ENCODE measurements at regions not wholly inside any gene's neighbourhood (a gene's known extent, or its start where the extent isn't known, plus 50 kb on each side); places are given as distances from the start of the nearest gene placed in this dataset.
"Not testable (repeated sequence)": the region's sequence is repeated elsewhere in the genome, so short reads cannot be mapped to it uniquely, and the experiment has no call there.

DNA sequence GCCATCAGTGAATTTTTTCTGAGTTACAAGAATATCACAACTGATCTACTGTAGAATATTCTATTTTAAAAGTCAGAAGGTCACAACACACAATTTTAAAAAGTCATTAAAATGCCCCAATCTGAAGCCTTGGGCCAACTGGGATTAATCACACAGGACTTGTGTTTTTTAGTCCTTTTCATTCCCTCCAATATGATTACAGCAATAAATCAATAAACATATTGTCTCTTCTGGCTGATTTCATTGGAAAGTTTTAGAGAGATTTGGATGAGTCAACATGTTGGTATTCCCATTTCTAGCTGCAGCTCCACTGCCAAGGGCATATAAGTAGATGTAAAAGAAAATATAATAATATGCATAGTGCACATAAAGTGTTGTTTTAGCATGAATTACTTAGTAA is 85.8 kb downstream of the NIBAN1 start:
- DNase-seq (ENCODE audit: low read depth, low spot score) = no peak

DNA sequence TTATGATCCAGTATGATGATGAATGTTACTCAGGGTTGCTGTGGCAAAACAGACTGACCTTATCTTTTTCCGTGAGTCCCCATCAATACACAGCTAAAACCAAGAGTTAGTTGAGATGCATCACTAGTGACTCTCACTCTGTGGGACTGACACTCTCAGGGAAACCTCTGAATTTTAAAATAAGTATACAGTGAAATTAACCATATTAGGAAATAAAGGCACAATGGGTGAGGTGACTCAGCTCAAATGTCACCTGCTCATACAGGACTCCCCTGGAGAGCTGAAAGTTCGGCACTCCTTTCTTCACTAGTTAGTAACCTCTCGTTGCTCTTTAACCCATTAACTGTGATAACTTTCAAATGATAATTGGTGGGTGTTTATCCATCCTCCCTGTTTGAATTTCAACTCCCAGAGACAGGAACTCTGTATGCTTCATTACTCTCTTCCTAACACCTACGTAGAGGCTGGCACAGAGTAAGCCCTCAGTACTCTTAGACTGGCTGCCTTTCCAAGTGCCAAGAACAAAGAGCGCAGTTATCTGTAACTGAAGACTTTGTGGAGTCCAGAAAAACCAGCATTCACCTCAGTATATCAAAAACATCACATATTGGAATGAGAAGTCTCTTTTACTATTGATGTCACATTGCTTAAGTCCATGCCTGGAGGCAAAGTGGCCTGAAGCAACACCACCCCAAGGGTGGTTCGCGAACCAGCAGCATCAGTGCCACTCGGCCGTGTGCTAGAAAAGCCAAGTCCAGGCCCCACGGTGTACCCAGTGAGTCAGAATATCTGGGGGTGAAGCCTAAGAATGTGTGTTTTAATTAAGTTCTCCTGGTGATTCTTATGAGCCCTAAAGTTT is 91.1 kb downstream of the NIBAN1 start:
- no peak for DNase-seq (ENCODE audit: low read depth, low spot score)

DNA sequence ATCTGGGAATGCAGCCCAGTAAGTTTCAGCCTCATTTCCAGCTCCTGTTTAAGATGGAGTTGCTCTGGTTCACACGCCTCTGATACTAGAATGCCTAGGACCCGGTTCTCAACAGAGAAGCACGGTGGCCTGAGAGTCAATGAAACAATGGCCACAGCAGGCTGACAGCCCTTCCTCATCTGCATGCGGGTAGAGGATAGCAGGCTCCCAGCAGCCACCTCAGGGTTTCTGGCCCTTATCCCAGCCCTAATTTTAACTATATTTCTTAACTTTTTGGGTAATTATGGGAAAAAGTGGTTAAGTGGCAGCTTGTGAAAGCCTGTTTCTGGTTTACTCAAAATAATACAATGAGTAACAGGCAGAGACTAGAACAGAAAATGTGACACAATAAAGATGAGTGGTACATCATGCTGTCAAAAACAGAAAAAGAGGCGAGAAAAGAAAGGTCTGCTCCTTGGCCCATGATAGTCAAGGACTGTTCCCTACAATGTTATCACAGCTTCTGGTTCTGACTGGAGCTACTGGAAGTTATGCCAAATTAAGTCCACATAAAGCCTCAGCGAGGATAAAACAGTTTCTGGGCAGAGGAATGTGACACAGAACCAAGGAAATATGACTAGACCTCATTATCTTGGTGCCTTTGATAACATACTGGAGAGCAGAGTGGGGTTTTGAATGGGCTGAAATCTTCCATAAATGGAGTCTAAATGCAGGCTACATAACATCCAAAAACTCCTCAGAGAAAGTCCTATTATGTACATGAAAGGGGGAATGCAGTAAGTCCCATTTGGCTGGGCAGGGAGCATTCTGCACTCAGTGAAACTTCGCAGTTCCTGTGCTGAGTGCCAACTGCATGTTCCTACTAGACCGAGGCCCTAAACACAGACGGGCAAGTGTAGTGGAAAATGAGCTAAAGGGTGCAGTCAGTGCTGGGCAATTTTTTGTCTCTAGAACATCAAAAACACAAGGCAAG is 92.1 kb downstream of the NIBAN1 start:
- DNase-seq (ENCODE audit: low read depth, low spot score) = no peak

DNA sequence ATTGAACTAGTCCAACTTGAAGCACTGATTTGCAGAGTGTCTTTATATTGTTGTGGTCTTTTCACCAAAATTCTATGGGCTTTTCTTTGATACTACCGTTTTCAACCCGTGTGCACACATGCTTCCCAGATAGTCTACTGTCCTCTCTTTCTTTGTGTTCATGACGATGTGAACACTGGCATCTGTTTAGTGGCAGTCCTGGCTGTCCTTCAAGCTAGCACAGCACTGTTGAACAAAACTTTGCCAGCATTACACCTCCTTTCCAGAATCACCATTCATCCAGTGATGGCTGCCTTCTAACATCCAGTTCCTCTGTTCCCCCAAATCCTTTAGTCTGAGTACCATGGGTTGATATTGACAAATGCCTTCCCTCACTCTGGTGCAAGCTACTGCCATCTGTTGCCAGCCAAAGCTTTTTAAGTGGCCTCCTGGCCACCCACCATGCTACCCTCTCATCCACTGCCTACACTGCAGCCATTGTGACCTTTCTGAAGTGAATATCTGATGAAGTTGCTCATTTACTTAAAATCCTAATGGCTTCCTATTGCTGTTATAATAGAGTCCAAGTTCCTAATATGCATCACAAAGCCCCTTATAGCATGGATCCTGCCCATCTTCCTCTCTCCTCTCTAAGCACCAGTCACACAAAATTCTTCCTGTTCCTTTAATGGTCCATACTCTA is 94.3 kb downstream of the NIBAN1 start:
- no peak for DNase-seq (ENCODE audit: low read depth, low spot score)

DNA sequence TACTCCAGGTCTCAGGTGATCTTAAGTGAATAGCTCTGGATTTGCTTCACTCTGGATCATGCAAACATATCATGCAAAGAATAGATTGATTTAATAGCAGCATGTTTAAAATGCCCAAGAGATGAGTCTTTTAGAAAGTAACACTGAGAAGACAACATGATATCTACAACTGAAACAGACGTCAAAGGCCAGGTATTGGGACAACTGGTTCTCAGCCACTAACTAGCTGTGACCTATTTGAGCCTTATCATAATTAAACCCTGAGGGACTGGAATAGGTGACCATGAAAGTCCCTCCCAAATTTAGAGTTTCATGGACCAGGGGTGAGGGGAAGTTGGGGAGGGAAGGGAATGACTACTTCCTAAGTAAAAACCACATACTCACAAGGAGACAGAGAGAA is 95.7 kb downstream of the NIBAN1 start:
- DNase-seq (ENCODE audit: low read depth, low spot score) = no peak

DNA sequence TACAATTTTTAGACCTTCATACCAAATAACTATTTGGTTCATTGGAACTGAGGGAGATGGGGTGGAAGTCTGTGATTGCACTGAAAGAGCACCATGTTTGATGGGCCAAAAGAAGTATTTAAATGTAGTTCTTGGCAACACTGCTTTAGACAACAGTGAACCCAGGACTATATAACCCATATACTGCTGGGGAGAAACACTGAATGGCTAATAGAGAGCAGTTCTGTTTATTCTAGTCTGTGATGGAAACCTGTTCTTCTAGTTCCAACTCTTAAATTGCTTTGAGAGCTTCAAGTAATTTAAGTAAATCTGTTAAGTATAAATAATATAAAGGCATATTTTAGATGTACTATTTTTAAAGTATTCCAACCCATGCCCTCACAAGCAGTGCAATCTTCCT is 96.3 kb downstream of the NIBAN1 start:
- DNase-seq (ENCODE audit: low read depth, low spot score) = no peak

DNA sequence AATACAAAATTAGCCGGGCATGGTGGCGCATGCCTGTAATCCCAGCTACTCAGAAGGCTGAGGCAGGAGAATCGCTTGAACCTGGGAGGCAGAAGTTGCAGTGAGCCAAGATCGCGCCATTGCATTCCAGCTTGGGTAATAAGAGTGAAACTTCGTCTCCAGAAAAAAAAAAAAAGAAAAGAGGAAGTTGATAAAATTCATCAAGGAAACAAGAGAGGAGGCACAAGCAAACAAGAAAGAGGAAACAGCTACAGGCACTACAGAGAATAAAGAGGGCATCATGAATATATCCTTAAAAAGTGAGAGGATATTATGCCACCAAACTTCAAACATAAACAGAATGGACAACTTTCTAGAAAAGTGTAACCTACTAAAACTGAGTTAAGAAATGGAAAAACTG is 98.3 kb downstream of the NIBAN1 start:
- DNase-seq (ENCODE audit: low read depth, low spot score) = not testable (repeated sequence)

DNA sequence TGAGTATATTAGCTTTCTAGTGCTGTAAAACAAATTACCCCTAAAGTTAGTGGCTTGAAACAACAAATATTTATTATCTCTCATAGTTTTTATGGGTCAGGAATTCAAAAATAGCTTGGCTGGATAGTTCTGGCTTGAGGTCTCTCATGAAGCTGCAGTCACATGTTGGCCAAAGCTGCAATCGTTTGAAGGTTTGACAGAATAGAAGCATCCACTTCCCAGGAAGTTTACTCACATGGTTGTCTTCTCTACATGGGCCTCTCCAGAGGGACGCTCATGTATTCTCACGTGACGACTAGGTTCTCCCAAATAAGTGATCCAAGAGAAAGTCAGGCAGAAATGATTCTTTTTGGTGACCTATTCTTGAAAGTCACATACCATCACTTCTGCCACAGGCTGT is 99.1 kb downstream of the NIBAN1 start:
- no peak for DNase-seq (ENCODE audit: low read depth, low spot score)

DNA sequence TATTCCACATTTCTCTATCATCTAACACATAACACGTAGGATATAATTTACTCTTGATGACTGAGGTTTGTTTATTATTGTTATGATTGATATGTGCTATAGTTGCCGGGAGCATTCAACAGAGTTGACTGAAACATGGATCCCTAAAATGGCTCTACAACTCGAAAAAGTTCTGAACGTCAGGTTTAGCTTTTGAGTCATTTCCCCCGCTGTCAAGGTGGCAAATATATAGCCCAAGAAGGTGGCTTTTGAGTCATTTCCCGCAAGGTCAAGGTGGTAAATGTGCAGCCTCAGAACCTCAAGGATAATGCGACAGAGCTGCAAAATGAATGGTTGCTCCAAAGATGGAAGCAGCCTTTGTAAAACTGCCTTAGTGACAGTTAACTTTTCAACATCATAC is 104.0 kb downstream of the NIBAN1 start:
- no peak for DNase-seq (ENCODE audit: low read depth, low spot score)

DNA sequence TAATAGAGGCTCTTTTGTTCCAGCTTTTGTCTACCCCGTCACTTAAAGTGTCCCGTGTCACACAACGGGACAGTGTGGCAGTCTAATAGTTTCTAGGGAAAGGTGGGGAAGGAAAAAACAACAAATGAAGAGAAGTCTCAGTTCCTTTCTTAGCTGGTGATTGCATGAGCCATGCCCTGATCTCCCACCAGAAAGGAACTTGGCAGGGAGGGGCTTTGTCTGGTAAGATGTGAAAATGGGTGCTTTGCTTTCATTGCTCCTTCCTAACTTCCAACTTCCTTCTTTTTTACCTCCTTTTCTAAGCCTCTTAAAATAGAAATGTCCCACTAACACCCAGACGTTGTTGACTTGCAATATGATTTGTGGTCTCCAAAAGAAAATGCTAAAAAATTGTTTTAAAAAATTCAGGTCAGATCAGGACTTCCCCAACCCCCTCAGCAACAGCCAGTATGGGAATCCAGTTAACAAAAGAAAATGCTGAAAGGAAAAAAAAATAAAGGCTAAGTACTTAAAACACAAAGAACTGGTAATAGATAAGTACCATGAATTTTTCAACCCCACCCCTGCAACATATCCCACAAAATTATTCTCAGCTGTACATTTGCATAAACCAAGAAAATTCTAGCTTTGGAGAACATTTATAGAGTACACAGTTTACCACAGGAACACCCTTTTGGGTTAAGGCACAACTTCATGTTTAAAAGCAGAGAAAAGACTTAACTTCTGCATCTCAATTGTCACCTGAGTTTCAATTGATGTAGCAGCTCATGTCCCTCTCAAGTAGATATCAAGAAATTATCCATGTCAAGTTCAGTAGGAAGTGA is 106.2 kb downstream of the NIBAN1 start:
- no peak for DNase-seq (ENCODE audit: low read depth, low spot score)

DNA sequence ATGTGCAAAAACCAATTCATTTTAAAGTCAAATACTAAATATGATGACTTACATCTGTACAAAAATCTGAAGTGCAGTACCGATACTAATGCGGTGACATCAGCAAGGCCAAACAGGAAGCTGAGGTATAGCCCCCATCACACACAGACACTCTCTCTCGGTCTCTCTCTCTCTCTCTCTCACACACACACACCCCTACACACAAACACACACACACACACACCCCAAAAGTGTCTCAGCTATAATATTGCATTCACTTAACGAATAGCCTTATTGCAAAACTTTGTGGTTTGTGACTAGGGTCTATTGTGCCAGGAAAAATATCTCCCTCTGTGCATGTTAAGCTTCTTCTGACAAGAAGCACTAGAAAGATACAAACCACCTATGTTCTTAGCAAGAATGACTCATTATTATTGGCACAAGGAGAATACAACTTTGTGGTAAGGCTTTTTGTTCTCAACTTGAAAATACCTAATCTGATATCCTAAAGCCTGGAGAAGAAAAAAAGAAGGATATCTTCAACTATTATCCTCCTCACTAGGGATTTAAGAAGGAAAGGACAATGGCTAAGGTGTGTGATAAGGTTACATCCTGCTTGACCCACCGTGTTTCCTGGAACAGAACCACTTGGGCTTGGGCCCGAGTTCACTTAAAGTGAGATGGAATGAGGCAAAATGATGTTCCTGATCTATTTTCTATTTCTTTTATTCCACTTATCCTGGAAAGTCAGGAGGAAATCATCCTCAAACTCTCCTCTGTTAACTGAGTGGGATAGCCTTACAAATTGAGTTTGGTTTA is 107.1 kb downstream of the NIBAN1 start:
- DNase-seq (ENCODE audit: low read depth, low spot score) = no peak

DNA sequence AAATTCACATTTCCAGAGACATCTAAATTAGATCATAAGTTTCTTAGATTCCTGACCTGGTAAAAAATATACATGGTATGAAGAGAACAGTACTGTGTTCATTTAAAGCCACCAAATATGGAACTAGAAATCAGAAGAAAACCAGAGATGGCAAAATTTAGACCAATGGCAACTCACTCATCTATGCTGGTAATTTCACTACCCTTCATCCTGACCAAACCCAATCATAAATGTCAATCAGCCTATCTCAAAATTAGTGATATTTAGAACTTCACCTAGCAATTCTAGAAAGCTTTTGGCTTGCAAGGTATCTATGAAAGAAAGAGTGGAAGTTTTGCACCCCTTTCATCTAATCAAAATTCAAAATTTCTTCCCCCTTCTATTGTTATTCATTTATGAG is 107.7 kb downstream of the NIBAN1 start:
- DNase-seq (ENCODE audit: low read depth, low spot score) = no peak

DNA sequence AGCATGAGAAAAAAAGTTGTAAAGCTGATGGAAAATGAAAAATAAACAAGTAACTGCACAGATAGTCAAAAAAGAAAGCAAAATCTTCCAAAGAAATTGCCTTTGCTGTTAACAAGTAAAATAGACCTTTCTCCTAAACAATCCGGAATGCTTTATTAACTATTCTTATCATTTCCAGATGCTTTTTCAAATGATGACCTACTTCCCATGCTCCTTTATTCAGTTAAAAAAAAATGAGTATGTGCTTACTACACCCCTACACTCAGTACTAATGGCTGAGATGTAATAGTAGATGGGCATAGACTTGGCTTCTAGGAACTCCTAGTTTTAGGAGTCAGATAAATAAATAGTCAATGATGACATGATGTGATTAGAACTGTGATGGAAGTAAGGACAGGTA is 108.5 kb downstream of the NIBAN1 start:
- DNase-seq (ENCODE audit: low read depth, low spot score) = no peak

DNA sequence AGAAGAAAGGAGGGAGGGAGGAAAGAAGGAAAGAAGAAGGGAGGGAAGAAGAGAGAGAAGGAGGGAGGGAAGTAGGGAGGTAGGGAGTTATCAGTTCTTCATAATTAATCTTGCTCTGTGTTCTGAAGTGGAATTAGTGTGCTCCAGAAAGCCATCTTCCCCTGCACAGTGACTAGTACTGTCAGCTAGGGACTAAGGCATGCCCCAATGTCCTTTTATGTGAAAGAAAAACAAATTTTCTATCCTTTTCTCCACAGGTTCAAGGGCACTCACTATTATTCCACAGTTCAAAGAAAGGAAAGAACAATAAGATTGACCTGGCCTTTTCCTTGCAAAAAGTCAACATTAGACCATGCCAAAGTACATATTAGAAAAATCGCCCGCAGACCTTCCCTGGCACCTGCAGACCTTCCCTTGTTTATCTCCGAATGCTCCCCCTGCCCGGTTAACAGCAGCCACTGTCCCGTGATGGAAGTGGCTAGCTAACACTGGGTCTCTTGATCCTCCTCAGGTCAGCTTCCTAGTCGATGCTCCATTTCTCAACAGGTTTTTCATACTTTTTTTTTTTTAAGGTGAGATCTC is 107.2 kb upstream of the EDEM3 start:
- no peak for DNase-seq (ENCODE audit: low read depth, low spot score)

DNA sequence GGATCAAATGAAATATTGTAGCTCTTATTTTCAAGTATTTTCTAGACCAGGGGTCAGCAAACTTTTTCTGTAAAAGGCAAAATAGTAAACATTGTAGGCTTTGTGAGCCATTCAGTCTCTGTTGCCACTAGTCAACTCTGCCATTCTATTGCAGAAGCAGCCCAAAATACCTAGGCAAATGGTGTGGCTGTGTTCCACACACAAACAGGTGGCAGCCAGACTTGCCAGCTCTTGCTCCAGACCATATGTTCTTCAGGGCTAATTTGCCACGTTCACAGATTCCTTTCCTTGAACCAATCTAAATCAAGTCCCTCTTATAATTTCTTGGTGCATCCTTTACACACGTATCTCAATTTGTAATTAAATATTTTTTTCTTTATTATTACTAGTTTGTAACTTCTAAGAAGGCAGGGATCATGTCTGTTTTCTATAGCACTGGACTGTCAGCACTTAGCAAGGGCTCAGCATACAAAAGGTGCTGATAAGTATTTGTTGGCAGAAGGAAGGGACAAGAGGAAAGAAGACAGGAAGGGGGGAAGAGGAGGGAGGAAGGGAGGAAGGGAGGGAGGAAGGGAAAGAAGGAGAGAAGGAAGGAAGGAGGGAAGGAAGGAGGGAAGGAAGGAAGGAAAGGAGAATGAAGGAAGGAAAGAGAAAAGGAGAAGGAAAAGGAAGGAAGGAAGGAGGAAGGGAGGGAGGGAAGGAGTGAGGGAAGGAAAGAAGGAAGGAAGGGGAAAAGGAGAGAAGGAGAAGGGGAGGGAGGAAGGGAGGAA is 106.5 kb upstream of the EDEM3 start:
- no peak for DNase-seq (ENCODE audit: low read depth, low spot score)

DNA sequence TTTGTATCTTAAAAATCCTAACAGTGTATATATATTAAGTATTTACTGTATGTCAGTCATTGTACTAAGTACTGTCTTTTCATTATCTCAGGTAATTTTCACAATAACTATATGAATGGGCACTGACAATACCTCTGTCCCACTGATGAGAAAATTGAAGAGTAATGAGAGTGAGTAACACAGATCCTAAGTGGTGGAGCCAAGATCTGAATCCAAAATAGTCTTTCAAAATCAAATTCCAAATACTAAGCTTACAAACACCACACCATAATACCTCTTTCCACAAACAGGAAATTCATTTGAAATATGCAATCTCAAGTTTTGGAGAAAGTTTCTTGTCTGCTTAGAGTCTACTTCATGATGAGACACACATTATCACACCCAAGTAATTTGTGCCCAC is 105.9 kb upstream of the EDEM3 start:
- DNase-seq (ENCODE audit: low read depth, low spot score) = no peak

DNA sequence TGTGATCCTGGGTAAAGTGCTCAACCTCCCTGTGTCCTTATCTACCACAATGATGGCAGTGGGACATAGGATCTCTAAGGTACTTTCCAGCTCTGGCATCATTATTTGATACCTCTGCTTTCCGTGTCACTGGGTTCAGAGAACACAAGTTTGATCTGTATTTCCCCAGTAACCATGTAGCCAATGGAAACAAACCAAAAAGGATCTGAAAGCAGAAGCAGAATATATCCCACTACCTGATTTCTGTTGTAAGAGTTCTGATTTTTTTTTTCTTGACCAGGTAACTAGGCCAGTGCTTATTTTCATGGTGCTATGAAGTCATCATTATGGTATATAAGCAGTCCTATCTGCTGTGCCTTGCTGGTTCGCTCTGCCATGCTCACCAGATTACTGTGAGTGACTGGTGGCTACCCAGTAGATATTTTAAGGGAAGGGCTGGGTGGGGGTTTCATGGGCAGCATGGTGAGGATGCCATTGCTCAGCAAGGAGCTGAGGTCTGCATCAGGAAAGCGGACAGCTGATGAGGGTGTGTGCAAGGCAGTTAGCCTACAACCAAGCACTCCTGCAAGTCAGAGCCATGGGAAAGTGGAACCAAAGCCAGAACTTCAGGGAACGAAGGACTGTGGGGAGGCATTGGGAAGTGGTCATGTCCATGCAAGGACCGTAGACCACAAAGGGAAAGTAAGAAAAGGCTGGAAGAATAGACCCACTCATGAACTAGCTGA is 104.9 kb upstream of the EDEM3 start:
- DNase-seq (ENCODE audit: low read depth, low spot score) = no peak

DNA sequence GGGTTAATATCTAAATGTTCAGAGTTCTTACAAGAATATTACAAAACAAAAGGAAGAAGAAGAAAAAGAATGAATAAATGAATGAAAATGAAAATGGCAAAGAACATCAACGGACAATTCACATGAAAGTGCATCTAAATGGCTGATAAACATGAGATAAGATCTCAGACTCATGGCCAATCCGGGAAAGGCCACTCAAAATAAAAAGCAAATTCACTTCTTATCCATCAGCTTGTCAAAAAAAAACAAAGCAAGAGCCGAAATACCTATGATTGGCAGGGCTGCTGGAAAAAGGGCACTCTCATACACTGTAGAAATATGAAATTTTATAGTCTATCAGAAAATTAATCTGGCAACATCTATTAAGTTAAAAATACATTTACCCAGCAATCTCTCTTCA is 103.6 kb upstream of the EDEM3 start:
- no peak for DNase-seq (ENCODE audit: low read depth, low spot score)
